22Rv1 (cell line): ENCODE measurements at regions not wholly inside any gene's neighbourhood (a gene's known extent, or its start where the extent isn't known, plus 50 kb on each side); places are given as distances from the start of the nearest gene placed in this dataset.

Source experiments
- CTCF ChIP-seq: fragments of 450-650 bp; IDR thresholded peaks from 2 replicates; pipeline ENCODE4 v1.5.1; 2017; ENCODE audit warnings: mild to moderate bottlenecking
- ZFX ChIP-seq: fragments of 450-650 bp; IDR thresholded peaks from 2 replicates; pipeline ENCODE4 v1.6.1; 2017; ENCODE audit warnings: antibody characterized with exemption, borderline replicate concordance

- no peak for TF ChIP-seq CTCF
- TF ChIP-seq ZFX: no peak
Measured at GRCh38 chr7:27375958-27376357, 133.4 kb downstream of the EVX1 start.
